AG10803 (cell line): ENCODE measurements at regions not wholly inside any gene's neighbourhood (a gene's known extent, or its start where the extent isn't known, plus 50 kb on each side); places are given as distances from the start of the nearest gene placed in this dataset.

Source experiments
- DNase-seq: peaks from one replicate; pipeline ENCODE4 v3.0.0; 2010; ENCODE audit warnings: low read depth
- H3K4me3 ChIP-seq: 2 replicates; pipeline ENCODE4 v1.5.1; 2011; ENCODE audit warnings: mild to moderate bottlenecking, low read length, control low read depth
- CTCF ChIP-seq: conservative IDR thresholded peaks from 2 replicates; pipeline ENCODE4 v1.5.1; 2011; ENCODE audit warnings: mild to moderate bottlenecking, low read length, control low read depth, inconsistent platforms

GRCh38 chr10:108688314-108688713 is 1235.0 kb downstream of the XPNPEP1 start:
- TF ChIP-seq CTCF = no peak
- DNase-seq = no peak
- H3K4me3 ChIP-seq = no peak overlapping the region

- DNase-seq = no peak
- no peak overlapping the region for H3K4me3 ChIP-seq
- TF ChIP-seq CTCF = no peak
Measured at GRCh38 chr10:108685863-108686531, 1237.3 kb downstream of the XPNPEP1 start.

GRCh38 chr10:108684431-108684830 is 1238.9 kb downstream of the XPNPEP1 start:
- DNase-seq = peak; percentile 6
- H3K4me3 ChIP-seq = no peak overlapping the region
- no peak for TF ChIP-seq CTCF

GRCh38 chr10:108673741-108674140 is 1249.6 kb downstream of the XPNPEP1 start:
- no peak for TF ChIP-seq CTCF
- no peak overlapping the region for H3K4me3 ChIP-seq
- DNase-seq = no peak

GRCh38 chr10:108663587-108663986 is 1259.7 kb downstream of the XPNPEP1 start:
- H3K4me3 ChIP-seq = no peak overlapping the region
- no peak for DNase-seq
- no peak for TF ChIP-seq CTCF

- DNase-seq = no peak
- no peak overlapping the region for H3K4me3 ChIP-seq
- no peak for TF ChIP-seq CTCF
Measured at GRCh38 chr10:108662975-108663374, 1260.3 kb downstream of the XPNPEP1 start.

GRCh38 chr10:108655057-108655456 is 1268.3 kb downstream of the XPNPEP1 start:
- no peak overlapping the region for H3K4me3 ChIP-seq
- no peak for TF ChIP-seq CTCF
- DNase-seq = no peak
